SHP77 (cell line): ENCODE measurements at regions not wholly inside any gene's neighbourhood (a gene's known extent, or its start where the extent isn't known, plus 50 kb on each side); places are given as distances from the start of the nearest gene placed in this dataset.
"Not testable (repeated sequence)": the region's sequence is repeated elsewhere in the genome, so short reads cannot be mapped to it uniquely, and the experiment has no call there.

Source experiments
- DNase-seq, 2 experiments: peaks; one replicate each; lab custom pipeline; 2025; lab: John Stamatoyannopoulos, UW

DNA sequence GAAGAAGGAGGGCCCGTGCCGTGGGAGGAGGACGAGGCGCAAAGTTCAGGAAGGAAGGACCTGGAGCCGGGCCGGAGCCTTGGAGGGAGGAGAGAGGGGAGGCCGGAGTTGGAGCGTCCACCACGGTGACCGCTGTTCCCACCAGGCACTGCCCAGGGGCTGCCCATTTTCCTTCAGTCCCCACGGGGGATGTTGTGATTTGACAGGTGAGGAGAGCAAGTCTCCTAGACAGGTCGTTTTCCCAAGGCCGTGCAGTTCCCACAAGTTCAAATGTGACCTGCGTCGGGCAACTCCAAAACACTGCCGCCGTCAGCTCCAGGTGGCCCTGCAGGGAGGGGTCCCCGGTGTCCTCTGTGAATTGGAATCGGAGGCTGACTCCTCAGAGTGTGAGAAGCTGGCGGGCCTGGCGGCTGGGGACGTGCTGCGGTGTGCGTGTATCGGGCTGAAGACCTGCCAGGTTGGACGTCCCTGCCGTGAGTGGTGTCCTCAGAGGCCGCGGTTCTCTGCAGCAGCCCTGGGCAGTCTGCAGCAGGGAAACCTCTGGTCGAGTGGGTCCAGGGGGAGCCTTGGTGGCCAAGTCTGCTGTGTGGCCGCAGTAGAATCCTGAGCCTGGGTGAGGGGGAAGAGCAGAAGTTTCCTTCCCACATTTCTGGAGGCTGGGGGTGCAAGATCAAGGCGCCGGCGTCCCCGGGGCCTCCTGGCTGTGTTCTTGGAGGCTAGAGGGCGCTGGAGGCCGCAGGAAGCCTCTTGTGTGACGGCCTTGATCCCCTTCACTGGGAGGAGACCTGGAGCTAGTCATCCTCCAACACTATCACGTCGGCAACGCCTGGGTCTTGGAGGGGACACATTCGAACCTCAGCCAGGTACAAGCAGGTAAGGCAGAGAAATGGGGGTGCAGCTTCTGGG, 115.1 kb upstream of the FRMD1 start:
- no peak for DNase-seq

DNA sequence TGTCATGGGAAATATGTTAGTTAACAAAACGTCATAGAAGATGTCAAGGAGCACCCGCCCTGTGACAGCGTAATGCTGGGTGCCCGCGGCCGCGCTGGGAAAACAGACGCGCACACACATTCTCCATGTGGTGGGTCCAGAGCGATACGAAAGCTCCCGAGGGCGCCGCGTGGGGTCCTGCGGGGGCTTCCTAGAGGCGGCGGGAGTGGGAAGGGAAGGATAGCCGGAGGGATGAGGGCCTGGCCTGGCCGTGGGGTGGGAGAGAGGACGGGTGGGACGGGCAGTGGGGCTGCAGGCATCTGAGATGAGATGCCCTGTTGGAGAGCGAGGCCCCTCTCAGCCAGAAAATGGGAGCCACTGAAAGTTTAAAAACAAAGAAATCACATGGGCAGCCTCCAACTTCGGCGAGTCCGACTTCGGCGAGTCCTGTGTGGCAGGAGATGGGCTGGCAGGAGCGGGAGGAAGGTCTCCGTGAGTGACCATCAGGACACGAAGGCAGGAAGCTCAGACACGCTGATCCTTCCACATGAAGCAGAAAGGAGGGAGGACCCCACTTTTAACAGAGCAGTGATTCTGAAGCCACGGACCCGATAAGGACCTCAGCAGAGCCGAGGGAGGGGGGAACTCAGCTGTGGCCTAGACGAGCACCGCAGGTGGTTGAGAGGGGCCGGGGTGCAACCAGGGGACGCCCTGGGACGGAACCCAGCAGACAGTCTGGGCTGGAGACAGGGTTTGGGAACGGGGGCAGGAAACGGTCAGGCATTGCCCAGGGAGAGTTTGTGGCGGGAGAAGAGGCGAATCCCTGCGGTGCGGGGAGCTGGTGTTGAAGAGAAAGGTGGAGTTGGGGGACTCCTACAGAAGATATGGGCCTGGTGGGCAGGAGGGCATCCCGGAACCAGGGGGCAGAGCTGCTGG, 114.1 kb upstream of the FRMD1 start:
- no peak for DNase-seq

DNA sequence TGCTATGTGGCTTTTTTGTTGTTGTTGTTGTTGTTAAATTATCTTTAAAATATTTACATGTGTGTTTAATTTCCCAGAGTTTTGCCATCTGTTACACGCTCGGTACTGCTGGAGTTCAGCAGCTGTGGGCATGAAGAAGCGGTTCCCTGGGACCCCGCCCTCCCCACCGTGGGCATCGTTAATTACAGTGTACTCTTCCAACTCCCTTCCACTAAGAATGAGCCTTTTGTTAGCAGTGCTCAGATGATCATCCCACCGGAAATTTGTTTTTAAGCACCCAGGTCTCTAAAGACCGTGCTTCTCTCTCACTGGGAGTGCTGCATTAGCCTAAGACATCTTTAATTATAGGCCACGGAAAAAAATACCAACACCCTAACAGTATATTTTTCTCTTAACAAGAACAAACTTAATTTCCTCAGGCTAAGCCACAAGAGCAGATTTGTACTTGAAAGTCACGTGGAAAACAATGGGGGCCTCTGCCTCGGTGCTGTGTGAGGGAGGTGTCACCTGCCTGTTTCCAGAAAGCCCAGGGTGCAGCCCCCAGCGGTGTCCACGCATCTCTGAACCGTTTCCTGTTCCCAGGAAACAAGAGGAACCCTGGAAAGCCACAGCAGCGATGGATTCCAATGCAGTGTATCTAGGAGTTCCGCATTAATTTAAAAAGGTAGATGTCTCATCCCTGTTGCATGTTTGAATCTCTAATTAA, 113.3 kb upstream of the FRMD1 start:
- DNase-seq: no peak

DNA sequence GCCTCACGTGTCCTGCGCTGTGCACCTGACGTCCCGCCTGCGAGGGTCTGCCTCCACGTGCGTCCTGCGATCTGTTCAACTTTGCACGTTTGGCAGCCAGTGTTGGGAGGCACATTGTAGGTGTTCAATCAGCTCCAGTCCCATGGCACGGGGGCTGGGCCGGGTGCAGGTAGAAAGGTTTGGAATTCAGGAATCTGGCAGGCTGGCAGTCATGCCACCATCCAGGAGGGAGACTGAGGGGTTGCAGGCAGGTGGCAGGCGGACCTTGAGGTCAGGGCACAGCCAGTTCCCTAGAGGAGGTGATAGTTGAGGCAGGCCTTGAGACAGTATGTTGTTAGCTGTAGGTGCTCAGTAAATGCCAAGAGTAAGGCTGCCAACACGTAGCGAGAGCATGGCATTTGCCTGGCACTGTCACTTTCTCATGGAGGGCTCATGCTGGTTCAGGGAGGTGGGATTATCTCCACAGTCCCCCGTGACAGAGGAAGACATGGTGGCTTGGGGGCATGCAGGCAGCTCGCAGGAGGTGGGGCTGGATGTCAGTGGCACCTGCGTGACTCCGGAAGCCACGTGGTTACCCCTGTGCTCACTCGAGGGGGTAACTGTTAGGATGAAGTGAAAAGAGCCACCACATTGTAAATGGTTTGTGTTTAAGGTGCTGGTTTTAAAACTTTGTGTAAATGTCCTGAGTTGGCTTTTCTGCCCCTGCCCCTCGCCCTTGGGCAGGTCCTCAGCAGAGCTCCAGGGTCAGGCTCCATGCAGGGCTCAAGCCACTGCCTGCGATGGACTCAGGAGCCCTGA, 111.8 kb upstream of the FRMD1 start:
- DNase-seq: no peak

DNA sequence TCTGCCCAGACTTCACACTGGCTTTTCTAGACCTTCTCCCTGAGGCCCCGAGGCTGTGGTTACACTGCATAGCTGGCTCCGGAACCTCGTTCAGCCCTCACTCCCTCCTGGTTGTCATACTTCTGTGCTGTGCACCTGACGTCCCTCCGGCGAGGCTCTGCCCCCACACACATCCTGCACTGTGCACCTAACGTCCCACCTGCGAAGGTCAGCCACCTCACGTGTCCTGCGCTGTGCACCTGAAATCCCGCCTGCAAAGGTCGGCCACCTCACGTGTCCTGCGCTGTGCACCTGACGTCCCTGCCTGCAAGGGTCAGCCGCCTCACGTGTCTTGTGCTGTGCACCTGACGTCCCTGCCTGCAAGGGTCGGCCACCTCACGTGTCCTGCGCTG, 111.0 kb upstream of the FRMD1 start:
- DNase-seq: no peak

DNA sequence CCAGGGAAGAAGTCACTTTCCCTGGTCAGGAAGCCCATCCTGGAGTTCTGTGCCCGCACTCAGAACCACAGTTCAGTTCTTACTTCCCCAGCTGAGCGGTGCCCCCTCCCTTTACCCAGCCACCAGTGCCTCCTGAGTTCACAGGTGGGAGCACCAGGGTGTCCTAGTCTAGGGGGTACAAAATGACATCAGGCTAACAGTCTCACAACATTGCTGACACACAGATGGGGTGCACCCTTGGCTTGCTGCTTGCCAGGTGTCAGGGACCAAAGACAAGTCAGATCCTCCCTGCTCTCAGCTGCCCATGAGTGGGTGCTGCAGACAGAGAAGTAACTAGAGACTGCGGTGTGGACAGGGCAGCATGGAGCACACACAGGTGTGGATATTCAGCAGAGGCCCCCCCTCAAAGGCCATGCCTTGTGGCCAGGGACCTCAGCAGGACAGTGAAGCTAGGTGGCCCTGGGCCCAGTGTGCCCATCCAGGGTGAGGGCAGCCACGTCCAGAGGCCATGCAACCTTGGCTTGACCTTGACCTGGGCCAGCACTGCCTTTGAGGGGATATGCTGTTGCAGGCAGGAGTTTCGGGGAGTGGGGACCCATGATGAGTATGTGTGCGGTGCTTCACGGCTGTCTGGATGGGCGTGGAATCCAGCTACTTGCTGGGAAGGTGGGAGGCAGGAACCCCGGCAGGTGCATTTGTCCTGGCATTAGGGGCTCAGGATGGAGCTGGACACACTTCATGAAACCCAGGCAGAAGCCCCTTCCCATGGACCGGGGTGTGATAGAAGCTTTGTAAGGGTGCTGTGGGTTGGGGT, 110.4 kb upstream of the FRMD1 start:
- DNase-seq: no peak

DNA sequence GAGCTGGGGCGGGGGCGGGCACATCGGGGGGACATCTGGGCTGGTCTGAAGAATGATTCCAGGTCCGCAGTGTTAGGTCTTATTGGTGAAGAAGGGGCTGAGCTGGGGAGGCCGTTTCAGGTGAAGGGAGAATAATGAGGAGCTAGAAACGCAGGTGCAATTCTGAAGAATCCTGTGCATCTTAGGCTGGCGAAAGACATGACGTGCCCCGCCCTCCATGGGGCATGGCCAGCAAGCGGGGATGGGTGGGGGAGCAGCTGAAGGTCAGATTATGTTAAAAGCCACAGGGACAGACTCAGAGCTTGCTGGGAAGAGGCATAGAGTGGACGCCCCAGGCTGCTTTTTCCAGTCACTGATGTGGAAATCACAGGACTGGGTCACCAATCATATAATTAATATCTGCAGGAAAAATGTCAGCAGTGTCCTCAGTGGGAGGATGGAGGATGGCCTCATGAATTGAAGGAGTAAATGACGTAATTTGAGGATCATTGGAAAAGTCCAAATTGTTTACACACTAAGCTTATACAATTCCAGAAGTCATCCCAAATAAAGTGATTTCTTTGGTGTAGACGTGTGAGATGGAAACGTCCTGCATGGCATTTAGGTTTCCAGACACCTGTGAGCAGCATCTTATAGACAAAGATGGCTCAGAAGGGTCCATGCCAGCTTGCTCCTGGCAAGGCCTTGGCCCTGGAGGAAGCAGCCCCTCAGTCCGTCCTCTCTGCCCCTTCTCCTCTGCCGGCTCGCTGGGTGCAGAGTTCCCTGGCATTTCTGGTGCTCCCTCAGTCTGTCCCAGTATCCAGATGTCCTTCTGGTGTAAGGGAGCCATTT, 109.6 kb upstream of the FRMD1 start:
- no peak for DNase-seq

DNA sequence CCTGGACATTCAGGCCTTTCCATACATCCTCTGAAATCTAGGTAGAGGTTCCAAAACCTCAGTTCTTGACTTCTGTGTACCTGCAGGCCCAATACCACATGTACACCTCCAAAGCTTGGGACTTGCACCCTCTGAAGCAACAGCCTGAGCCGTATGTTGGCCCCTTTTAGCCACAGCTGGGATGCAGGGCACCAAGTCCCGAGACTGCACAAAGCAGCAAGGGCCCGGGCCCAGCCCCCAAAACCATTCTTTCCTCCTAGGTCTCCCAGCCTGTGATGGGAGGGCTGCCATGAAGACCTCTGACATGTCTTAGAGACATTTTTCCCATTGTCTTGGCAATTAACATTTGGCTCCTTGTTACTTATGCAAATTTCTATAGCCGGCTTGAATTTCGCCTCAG, 107.4 kb upstream of the FRMD1 start:
- no peak for DNase-seq

DNA sequence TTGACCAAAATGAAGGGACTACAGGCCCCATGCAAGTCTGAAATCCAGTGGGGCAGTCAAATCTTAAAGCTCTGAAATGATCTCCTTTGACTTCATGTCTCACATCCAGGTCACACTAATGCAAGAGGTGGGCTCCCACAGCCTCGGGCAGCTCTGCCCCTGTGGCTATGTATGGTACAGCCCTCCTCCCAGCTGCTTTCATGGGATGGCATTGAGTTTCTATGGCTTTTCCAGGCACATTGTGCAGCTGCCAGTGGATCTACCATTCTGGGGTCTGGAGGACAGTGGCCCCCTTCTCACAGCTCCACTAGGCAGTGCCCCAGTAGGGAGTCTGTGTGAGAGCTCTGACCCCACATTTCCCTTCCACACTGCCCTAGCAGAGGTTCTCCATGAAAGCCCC, 107.0 kb upstream of the FRMD1 start:
- not testable (repeated sequence) for DNase-seq

DNA sequence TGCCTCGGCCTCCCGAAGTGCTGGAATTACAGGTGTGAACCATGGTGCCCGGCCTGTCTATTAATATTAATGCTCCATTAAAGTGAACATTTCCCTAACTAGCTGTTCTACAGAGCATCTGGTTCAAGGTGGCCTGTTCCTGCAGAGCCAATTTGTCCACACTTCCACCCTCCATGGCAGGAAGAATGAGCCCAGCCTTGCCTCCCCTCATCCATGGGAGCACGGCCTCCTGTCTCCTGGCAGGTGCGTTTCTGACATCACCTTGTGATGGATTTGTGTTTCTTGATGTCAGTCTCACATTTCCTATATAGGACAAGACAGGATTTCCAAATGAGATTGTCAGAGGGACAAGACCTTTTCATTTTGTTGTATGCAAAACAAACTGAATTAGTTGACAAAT, 105.7 kb upstream of the FRMD1 start:
- DNase-seq: no peak

DNA sequence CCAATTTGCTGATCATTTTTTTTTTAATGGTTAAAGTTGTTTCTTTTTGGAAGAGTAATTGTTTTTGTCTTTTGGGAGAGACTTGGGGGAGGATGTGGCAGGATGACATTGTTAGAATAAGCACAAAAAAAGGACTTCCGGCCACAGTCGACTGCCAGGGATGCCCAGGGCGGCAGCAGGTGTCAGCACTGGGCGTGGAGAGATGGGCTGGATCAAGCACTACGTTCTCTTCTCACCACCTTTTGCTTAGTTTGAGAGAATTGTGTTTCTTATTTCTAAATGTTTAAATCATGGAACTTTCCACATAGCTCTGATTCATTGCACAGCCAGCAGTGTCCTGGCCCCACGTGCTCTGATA, 104.6 kb upstream of the FRMD1 start:
- no peak for DNase-seq

DNA sequence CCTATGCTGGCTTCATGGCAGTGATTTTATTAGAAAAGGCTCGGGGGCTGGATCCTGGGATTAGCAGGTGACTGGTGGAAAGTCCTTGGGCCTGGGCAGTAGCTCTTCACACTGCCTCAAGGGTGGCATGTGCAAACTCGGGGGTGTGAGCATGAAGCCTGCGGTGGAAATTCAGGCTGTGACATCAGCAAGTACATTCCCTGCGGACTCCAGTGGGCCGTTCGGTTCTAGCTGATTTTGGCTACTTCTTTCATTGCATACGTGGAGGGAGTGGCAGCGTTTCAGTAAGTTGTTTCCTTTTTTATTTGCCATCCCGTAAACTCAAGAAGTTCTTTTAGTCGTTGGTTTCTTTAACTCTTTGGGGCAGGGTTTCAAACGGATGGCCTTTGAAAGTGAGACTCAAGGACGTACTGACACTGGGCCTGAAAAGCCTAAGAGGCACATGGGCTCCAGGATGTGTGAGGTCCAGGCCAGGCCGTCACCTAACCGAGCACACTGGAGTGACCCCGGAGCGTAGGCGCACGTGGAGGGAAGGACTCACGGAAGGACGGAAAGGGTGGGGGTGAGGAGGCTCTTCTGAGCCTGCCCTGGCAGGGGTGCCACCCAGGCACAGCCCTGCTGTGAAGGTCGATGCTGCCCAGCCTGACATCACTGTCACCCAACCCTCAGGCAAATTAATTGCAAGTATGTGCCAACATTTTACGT, 104.0 kb upstream of the FRMD1 start:
- DNase-seq: no peak

DNA sequence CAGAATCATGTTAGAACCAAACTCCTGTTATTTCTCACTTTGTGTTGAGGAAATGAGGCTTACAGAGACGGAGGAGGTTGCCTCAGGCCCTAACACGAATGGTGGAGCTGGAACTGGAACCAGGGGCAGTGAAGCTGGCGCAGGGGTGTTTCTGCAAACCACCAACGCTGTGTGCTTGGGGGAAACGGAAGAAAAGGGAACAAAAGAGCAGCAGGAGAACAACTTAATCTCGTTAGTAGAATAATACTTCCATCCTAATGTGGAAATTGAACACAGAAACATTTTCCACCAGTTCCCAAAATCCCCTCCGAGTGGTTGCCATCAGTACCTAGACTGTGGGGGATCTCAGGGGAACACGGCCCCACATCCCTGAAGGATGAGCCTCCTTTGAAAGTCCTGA, 103.4 kb upstream of the FRMD1 start:
- DNase-seq: no peak

DNA sequence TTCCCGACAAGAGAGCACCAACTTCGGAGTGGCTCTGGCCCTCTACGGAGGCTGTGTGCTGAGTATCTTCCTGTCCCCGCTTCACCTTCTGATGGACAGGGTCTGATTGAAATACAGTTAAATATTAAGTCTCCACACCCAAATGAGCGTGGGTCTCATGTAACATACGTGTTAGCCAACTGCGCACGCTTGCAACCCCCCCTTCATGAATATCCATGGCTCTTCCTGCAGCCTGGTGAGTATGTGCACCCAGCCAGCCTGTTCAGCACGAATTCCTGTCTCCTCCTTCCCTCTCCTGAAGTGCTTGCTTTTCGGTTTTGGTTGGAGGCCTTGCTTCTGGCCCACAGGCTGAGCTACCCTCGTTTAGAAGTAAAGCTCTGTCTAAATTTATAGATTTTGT, 102.9 kb upstream of the FRMD1 start:
- no peak for DNase-seq

DNA sequence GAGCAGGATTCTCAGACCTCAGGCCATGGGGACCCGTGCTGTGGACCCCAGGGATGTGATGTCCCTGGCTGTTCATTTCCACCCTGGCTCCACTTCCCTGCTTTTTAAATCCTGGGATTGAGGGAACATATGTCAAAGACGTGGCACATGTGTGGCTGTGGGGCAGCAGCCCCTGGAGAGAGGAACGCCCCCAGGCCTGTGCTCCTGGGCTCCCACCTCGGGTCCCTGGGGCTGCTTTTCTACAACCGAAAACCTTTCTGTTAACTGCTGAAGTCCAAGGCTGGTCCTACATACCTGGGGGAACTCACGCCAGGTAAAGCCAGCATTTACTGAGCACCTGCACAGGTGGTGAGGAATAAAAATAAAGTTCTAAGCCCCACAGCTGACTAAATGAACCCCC, 102.3 kb upstream of the FRMD1 start:
- DNase-seq: no peak

DNA sequence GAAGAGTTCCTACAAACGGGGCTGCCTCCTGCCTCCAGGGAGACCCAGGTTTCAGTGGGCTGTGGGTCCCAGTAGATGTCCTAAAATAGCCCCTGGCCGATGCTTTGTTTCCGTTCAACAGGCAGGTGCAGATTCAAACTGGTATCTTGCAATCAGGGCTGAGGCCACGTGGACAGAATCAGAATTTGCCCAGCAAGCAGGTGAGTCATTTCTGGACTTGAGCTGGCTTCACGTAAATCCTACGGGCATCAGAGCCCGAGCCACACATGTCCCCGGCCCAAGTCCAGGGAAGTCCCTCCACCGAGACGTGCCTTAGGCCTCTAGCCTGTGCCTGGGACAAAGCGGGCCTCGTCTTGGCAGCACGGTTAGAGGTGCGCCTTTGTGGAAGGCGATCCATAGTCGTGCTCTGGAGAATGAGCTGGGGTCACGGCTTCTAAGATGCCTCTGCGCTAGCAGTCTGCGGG, 101.6 kb upstream of the FRMD1 start:
- no peak for DNase-seq

DNA sequence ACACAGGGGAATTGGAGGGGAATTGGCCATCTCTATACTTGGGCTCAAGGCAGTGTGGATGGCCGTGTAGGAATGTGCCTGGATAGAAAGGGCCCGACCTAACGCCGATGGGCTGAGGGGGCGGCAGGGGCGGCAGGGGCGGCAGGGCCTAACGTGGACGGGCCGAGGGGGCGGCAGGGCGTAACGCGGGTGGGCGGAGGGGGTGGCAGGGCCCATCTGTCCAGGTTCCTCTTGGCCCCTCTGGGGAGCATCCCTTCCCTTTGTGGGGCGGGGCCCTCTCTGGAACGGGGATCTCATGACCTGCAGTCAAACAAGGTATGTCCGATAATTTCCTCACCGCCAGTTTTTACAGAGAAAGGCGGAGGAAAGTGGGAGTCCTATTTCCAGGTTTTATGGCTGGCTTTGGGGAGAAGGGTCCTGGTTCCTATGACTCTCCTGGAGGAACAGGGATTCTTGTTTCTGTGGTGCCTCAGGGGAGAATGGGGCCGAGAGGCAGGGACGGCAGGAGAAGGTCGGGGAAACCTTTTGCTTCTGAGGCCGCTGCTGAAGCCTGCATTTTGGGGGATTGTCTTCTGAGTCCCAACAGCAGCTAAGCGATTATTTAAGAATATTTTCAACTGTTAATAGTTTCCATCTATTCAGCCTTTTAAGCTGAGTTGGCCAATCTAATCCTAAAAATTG, 100.8 kb upstream of the FRMD1 start:
- DNase-seq: no peak

DNA sequence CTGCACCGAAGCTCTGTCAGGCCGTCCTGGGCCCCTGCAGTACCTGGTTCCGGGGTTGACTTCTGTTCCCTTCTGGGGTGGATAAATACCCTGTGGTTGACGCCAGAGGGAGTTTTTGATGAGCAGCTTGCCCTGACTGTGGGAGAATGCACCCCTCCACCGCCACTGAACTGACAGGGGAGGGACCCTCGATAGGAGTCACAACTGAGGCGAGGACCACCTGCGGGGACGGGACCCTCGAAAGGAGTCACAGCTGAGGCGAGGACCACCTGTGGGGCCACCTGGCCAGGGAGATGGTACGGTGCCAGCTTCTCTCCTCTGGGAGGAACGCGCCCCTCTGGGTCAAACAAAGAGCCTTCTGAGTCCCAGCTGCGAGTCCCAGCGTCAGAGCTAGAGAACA, 100.1 kb upstream of the FRMD1 start:
- no peak for DNase-seq
